ENCODE measurements at regions not wholly inside any gene's neighbourhood (a gene's known extent, or its start where the extent isn't known, plus 50 kb on each side); places are given as distances from the start of the nearest gene placed in this dataset.
"Not testable (repeated sequence)": the region's sequence is repeated elsewhere in the genome, so short reads cannot be mapped to it uniquely, and the experiment has no call there.

DNA sequence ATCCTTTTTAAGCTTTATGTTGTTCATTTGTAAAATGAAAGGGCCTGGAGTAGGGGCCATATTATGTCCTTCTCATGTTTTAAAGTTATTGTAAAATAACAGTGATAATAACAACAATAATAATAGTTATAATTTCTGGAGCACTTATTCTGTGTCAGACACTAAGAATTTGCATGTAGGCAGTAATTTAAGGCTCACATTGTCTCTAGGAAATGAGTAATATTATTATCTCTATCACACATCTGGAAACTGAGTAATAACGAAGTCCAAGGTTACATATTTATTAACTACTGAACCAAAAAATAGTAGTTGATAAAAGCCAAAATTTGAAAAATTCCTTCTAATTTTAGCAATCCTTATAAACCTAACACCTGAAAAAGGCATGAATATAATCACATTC lies 520.7 kb upstream of the PABPC4L start:
- no peak for DNase-seq (ENCODE audit: low read depth, low spot score)

DNA sequence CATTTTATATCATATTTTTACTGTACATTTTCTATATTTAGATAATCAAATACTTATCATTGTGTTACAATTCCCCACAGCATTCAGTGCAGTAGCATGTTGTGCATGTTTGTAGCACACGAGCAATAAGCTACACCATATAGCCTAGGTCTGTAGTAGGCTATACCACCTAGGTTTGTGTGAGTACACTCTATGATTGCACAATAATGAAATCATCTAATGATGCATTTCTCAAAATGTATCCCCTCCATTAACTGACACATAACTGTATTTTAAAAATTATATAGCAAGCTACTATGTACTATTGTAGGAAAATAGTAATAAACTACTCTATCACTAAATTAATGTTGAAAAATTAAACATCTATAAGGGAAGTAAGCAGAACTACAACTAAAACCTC lies 518.4 kb upstream of the PABPC4L start:
- no peak for DNase-seq (ENCODE audit: low read depth, low spot score)

DNA sequence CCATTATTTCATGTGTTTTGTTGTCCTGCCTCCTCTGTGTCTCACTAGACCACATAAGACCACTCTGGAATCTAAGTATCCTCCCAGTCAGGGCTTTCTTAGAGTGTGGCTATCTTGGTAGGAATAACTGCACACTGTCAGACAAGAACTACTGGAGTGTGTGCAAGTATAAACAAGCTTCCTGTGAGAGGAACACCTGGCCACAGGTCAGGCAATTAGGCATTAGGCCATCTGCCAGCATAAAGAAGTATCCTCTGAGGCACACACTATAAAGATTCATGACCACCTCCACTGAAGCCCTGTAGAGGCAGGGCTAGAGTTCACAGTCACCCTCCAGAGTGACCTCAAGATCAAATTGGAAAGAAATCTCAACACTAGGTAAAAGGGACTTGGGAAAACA lies 507.0 kb upstream of the PABPC4L start:
- DNase-seq (ENCODE audit: low read depth, low spot score), result no peak

DNA sequence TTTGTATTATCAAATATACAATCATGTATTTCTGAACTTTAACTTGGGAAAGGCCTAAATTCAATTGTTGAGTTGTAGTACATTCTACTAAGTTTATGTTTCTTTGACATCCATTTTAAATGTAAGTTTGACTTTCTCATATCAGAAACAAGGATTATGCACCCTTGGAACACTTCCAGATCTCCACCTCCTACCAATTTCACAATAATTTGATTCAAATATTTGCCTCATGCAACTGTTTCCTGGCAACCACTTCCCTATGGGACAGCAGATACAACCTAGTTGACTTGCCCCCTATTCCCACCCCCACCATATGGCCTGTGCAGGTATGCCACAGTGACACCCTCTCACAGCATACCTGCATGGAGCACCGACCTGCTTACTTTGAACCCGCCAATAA lies 506.4 kb upstream of the PABPC4L start:
- DNase-seq (ENCODE audit: low read depth, low spot score), result no peak

DNA sequence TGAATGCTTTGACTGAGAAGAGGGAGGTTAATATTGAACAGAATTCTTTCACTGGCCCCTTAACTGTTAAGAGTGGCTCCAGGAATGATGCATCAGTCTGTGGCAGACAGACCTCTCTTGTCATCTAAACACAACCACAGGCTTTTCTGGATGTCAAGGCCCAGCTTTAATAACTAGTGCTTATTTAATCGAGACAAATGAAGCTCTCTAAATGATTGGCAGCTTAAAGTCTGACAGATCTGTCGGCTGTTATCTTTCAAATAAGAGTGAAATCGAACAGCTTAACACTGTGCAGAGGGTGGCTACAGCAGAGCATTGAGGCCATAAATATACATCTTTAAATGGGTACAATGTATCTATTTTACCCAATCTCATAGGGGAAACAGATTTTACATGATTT lies 500.8 kb upstream of the PABPC4L start:
- no peak for DNase-seq (ENCODE audit: low read depth, low spot score)

DNA sequence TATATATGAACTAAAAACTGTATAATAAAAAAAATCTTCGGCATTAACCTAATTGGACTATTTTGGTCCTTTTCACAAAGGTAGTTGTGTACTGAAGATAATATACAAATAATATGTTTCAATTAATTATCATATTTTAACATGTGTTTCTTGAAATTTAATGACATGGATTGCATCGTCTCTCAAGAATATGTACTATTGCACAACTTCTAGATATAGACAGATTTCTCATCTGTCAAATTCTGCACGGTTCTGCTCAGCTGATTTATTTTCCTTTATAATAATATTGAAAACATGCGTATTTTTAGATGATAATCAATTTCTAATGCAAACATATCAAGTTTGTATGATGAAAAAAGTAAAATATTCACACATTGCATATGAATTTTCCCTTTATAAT lies 498.7 kb upstream of the PABPC4L start:
- no peak for DNase-seq (ENCODE audit: low read depth, low spot score)

DNA sequence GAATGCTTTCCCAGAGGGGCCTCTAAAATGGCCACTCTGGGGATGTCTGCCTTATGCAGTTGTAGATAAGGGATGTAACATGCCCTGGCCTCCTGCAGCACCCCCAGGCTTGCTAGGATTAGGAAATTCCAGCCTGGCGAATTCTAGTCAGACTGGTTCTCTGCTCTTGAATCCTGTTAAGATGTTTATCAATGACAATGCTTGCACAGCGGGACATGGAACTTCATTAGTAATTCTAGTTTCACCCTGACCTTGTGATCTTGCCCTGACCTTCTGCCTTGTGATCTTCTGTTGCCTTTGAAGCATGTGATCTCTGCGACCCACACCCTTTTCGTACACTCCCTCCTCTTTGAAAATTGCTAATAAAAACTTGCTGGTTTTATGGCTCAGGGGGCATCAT lies 497.2 kb upstream of the PABPC4L start:
- not testable (repeated sequence) for DNase-seq (ENCODE audit: low read depth, low spot score)

DNA sequence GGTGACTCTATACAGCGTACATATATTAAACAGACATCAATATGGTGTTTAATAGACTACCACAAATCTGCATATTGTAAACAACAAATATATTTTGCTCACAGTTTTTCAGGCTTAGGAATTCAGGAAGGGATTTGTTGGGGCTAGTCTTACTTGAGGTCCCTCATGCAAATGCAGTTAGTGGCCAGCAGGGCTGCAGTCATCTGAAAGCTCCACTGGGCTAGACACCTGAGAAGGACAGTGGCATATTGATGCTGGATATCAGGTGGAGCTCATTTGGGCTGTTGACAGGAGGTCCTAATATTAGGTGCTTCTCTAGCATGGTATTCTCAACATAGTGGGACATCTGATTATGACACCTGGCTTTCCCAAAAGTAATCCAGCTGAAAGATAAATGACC lies 493.8 kb upstream of the PABPC4L start:
- DNase-seq (ENCODE audit: low read depth, low spot score), result no peak

DNA sequence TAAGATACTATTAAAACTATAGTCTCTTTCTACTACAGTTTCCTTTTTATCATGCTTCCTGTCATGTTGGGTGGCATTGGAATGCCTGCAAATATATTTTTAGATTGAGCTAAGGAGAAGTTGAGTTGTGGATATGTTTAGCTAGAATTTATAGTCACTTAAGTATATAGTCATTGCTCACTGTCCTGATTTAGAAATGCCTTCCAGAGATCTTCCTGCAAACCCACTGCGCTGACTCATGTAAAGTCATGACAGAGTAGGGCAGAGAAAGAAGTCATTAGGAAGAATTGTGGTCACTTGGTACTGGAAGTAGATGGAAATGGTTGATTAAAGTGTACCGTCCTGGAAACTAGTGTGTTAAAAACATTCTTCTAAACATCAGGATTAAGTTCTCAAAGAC lies 490.3 kb upstream of the PABPC4L start:
- no peak for DNase-seq (ENCODE audit: low read depth, low spot score)

DNA sequence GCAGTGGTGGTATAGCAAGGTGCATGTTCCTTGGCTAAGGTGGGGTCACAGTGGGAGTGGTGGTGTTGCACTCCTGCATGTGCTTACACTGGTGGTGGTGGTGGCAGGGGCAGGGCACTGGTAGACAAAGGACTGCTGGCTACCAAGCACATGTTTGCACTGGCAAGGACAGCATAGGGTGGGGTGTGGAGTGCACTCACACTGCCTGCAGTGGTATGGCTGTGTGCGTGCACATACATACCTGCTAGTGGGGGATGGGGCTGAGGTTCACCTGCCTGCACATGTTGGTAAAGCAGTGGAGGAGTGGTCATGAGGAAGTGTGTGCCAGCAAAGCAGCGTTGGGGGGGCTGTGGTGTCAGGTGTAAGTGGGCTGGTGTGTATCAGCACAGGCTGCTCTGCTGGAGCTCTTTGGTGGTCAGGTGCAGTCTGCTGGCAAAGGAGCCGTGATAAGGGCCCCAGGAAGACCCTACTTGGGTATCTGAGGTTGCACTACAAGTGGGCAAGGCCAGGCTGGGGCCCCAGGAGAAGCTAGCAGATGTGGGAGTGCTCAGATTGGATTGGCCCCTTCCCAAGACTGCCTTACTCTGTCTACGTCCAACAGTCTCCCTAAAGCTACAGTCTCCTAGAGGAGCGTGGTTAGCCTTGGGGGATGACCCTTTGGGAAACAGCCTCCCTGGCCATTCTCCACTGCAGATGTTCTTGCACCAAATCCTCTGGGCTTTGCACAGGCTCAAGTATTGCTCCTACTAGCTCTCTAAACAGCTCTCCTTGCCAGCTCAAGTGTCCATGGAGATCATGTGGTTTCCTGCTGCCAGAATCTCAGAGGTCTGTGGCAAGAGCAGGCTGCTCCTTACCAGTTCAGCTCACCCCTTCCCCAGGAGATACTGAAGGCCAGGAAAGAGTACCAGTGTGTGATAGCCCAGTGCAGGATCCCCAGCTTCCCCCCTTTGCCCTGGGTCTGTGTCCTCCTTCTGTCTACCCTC lies 486.3 kb upstream of the PABPC4L start:
- DNase-seq (ENCODE audit: low read depth, low spot score), result no peak

DNA sequence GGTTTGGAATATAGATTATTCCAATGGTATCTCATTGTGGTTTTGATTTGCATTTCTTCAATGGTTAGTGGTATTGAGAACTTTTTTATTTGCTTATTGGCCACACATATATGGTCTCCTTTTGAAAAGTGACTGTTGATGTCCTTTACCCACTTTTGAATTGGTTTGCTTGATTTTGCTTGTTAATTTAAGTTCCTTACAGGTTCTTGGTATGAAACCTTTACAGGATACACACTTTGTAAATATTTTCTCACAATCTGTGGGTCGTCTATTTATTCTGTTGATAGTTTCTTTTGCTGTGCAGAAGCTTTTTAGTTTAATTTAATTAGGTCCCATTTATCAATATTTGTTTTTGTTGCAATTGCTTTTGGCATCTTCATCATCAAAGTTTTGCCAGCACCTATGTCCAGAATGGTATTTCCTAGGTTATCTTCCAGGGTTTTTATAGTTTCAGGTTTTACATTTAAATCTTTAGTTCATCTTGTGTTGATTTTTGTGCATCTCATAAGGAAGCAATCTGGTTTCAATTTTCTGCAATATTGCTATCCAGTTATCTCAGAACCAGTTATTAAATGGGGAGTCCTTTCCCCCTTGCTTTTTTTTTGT lies 475.7 kb upstream of the PABPC4L start:
- no peak for DNase-seq (ENCODE audit: low read depth, low spot score)

DNA sequence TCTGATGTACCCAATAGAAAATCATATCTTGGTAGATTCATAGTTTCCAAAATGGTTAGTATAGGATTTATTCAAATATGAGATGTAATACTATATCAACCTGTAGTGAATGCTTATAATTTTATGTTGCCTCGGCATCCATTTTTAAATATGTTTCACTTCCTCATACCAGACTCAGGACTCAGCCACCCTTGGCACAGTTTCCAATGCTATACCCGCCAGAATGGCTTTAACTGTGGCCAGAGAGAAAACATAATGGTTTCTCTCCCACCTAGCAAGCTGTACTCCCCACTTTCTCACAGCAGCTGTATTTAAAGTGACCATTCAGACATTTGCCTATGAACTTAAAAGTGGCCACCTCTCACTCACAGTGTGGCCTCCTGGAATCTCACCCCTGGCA lies 466.6 kb upstream of the PABPC4L start:
- no peak for DNase-seq (ENCODE audit: low read depth, low spot score)

DNA sequence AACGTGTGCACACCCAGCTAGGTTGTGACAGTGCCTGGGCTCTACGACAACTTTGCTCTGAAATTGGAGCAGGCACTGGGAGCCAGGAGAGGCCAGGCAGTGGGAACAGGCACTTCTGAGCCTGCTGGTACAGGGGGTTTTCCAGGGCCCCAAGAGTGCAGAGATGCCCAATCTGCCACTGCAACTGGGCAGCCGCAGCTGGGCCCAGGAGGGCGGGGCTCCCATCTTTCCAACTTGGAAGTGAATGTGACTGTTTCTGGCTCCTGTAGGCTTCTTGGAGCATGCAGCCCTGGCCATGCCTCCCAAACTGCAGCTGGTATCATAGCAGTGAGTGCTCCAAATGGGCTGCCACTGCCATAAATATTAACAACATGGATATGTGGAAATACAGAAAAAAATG lies 465.1 kb upstream of the PABPC4L start:
- no peak for DNase-seq (ENCODE audit: low read depth, low spot score)

DNA sequence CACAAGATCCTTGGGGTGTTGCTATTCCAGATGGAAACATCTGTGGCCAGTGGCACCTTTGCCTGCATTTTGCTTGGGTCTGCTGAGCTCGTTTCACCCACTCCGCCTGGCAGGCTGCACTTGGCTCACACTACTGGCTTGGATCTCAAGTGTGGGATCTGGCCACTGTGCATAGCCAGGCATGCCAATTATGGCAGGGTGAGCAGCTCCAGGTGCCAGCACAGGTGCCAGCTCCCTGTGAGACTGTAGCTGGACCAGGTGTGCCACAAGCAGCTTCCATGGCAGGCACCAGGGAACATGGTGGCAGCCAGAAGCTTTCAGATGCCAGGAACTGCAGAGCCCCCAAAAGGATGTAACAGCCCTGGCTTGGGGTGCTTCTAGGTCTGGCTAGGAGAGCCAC lies 463.8 kb upstream of the PABPC4L start:
- DNase-seq (ENCODE audit: low read depth, low spot score), result no peak

DNA sequence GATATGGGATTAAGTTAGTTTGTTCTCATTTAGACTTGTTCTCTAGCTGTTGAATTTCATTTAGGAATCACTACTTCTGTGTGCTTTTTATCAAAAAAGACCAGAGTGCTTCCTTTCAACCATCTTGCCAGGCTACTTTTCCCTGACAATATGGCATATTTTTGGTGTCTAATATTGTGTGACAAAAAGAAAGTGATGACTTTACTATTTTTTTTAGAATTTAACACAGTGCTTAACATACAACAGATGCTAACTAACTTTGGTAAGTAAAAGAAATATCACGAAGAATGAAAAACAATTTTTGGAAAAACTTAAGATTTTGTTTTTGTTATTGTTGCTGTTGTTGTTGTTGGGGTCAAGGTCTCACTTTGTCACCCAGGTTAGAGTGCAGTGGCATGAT lies 462.2 kb upstream of the PABPC4L start:
- no peak for DNase-seq (ENCODE audit: low read depth, low spot score)

DNA sequence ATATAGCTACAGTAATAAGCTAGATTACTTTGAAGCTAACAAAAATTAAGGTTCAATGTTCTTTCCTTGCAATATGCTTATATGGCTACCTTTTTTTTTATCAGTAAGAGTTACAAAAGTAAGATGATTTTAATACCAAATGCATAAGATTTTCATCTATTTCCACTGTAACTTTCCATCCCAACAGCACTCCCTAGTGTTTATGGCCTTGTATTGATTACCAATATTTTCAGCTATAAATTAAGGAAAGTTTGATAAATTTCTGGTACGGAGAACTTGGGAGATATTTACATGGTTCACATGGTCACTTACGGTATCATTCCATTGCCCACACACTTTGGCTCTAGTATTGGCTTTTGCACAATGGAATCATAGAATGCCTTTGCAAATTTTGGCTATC lies 448.9 kb upstream of the PABPC4L start:
- DNase-seq (ENCODE audit: low read depth, low spot score), result no peak

DNA sequence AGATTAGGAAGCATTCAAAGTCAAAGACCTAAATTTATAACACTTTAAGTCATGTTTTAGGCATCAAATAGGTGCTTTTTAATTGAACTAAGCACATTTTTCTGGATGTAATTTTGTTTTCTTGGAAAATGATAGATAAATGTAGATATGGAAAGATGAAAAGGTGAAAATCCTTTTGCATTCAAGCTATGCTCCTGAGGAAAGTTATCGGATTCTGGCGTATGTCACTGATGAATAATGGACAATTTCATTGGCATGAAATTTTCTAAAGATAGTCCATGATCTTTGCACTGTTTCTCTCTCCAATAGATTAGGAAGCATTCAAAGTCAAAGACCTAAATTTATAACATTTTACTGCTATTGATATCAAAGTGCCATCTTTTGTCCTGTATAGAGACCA lies 444.2 kb upstream of the PABPC4L start:
- no peak for DNase-seq (ENCODE audit: low read depth, low spot score)

DNA sequence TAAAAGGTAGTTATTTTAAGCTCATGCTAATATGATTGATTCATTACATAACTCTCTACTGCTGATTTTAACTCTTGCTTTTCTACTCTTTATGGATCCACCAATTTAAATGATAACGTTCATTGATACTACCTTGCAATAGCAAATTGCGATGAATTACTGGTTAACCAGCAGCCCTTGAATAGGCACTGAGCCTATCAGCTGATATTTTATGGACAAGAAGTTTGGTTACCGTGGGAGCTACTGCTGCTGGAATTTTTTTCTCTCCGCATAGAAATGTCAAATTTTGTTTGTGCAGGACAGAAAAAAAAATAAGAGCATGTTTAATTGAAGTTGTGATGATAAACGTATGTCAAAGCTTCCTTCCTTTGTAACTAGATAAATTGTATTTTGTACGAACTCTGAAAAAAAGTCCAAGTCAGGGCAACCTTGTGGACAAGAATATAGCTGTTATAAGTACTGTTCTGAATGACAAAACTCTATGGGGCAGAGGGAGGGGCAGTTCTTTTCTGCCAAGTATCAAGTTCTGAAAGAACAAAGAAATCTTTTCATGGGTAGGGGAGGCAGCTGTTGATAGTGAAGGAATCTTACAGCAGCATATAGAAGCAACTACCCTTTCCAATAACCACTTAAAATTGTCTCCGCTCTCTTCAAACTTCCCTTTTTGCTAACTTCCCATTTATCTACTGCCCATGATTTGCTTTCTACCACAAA lies 434.9 kb upstream of the PABPC4L start:
- DNase-seq (ENCODE audit: low read depth, low spot score), result no peak

DNA sequence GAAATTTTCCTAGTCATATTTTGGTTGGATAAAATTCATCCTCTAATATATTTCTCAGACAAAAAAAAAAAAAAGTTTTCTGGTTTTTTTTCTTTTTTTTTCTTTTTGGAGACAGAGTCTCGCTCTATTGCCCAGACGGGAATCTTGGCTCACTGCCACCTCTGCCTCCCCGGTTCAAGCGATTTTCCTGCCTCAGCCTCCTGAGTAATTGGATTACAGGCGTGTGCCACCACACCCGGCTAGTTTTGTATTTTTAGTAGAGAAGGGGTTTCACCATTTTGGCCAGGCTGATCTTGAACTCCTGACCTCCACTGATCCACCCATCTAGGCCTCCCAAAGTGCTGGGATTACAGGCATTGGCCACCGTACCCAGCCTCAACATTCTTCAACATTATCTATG lies 432.7 kb upstream of the PABPC4L start:
- DNase-seq (ENCODE audit: low read depth, low spot score), result no peak

DNA sequence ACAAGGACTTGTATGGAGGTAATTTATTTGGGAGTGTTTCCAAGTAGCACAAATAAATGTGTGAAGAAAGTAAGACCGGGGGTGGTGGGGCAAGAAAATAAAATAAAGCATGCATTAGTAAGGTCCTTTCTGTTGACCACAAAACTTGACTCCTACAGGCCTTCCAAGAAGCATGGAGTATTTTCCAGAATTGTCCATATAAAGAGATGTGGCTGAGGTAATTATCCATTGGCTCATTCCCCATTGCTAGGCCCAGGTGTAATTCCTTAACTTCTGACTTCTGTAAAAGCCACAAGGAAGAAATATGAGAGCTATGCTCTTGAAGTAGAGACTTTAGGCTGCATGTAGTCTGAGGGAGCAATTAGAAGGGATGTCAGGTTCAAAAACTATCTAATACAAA lies 430.5 kb upstream of the PABPC4L start:
- DNase-seq (ENCODE audit: low read depth, low spot score), result no peak

DNA sequence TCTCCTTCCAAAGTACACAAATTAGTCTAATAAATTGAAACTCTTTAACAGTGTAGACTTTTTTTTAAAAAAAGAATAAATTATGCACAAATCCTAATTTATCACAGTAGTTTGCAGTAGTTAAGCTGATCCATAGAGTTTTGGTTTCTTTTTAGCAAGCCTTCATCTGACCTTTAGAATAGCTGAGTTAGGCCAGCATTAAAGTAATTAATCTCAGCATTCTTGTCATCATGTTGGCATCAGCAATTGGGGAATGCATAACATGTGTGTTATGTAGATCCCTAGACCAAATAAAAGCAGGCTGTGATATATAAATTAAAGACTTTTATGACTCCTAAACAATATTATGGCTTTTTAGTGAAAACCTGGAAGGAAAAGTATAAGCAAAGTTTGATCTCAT lies 426.5 kb upstream of the PABPC4L start:
- DNase-seq (ENCODE audit: low read depth, low spot score), result no peak

DNA sequence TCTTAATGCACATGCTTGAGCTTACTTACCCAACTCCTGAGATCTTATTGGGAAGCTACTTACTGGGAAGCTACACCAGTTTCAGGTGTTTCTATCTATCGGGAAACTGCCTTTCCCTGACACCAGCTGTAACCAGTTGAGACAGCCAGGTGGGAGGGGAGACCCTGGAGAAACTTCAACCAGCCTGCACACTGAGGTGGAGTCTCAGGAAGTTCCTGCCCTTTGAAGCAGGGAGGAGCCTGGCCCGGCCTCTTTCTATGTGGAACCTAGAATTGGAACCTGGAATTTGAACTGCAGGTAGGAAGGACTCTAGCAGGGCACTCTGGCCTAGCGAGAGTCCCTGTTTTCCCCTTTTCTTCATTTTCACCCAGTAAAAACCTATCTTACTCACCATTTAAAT lies 425.8 kb upstream of the PABPC4L start:
- no peak for DNase-seq (ENCODE audit: low read depth, low spot score)

DNA sequence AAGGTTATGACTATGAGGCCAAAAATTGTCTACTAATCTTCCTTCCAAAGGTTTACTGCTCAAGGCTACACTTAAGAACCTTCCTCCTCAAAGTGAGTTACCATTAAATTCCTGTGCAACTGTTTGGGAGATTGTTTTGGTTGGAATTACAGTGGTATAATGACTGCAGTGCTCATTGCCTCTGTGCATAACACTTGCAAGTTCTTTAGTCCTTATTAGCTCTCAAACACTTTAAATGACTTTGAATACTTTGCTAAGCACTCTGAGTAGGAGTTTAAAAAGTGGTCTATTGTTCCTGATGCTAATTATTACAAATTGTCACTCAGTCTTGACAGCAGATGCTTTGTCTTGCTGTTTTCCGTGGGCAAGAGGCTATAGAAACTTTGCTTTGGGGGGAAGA lies 422.8 kb upstream of the PABPC4L start:
- DNase-seq (ENCODE audit: low read depth, low spot score), result no peak
